HCT116 (cell line): ENCODE measurements at regions not wholly inside any gene's neighbourhood (a gene's known extent, or its start where the extent isn't known, plus 50 kb on each side); places are given as distances from the start of the nearest gene placed in this dataset.

Experiments used
- ATAC-seq: fragments of 200-7000 bp; cut with Tn5 transposase; 2 replicates; pipeline ENCODE4 v1.9.1; 2020; ENCODE audit warnings: mild to moderate bottlenecking, moderate library complexity
- BruUV-seq: library from RNA; stranded (reverse); fragments of 400-500 nt; replicated peaks from 2 replicates; lab custom pipeline; 2021; lab: Mats Ljungman, UMichigan
- CTCF ChIA-PET: fragments of 300-600 bp; sonication (Branson Sonifier 250); formaldehyde crosslinking; loops from one replicate; lab custom pipeline; 2021; ENCODE audit warnings: antibody characterized with exemption; lab: Charles Lee
- POLR2A ChIA-PET: fragments of 300-600, 350-600 bp; sonication (Branson Sonifier 250); formaldehyde crosslinking; loops from one replicate; lab custom pipeline; 2021; ENCODE audit warnings: antibody characterized with exemption; lab: Charles Lee
- RAD21 ChIA-PET, 2 experiments: fragments of 300-600 bp; sonication (Branson Sonifier 250); formaldehyde crosslinking; loops; one replicate each; lab custom pipeline; 2023; ENCODE audit warnings: low total read pairs in 2 of 2; ENCODE audit not compliant: uncharacterized antibody in 2 of 2, unreplicated experiment in 2 of 2, low non-redundant PET in 1 of 2; lab: Charles Lee
- DNase-seq: peaks from one replicate; pipeline ENCODE4 v3.0.0-alpha.2; 2010; ENCODE audit warnings: low read depth, low spot score
- H2AFZ ChIP-seq: fragments of 200-600 bp; shearing (Covaris generic), sonication (generic); 2 replicates; pipeline ENCODE4 v1.6.1; 2017; ENCODE audit warnings: low read depth, mixed run types, mixed read lengths, antibody characterized with exemption, low read length; ENCODE audit not compliant: poor library complexity, severe bottlenecking
- H3K27ac ChIP-seq: 2 replicates; pipeline ENCODE4 v1.5.1; 2012; ENCODE audit warnings: low read depth, low read length
- H3K27me3 ChIP-seq: fragments of 200-600 bp; sonication (generic); 2 replicates; pipeline ENCODE4 v1.6.1; 2016; ENCODE audit warnings: mixed run types, low read length, mixed read lengths; ENCODE audit not compliant: insufficient read depth
- H3K36me3 ChIP-seq, 2 experiments: fragments of 200-500 bp in 1 of 2; fragments of 200-600 bp in 1 of 2; sonication (Bioruptor generic) in 1 of 2; sonication (generic) in 1 of 2; 2 replicates each; pipeline versions ENCODE4 v1.5.1 to v1.6.1; 2014 to 2016; ENCODE audit warnings: low read length in 2 of 2, inconsistent platforms in 1 of 2, mixed read lengths in 1 of 2, mixed run types in 1 of 2; ENCODE audit not compliant: insufficient read depth in 2 of 2, control insufficient read depth in 1 of 2
- H3K4me1 ChIP-seq, 2 experiments: fragments of 200-600 bp in 1 of 2; sonication (generic) in 1 of 2; 2 replicates each; pipeline versions ENCODE4 v1.5.1 to v1.6.1; 2012 to 2017; ENCODE audit warnings: low read length in 2 of 2, inconsistent platforms in 1 of 2, mild to moderate bottlenecking in 1 of 2, mixed read lengths in 1 of 2, mixed run types in 1 of 2, moderate library complexity in 1 of 2; ENCODE audit not compliant: insufficient read depth in 2 of 2, control insufficient read depth in 1 of 2
- H3K4me2 ChIP-seq: fragments of 200-600 bp; sonication (generic); 2 replicates; pipeline ENCODE4 v1.6.1; 2017; ENCODE audit warnings: mixed run types, low read length, mixed read lengths
- H3K4me3 ChIP-seq, 2 experiments: fragments of 200-600 bp in 1 of 2; sonication (generic) in 1 of 2; replicated peaks in 1 of 2; 2 replicates each; pipeline ENCODE4 v1.5.1; 2011 to 2016; ENCODE audit warnings: low read length in 2 of 2, control low read depth in 1 of 2, low read depth in 1 of 2, mild to moderate bottlenecking in 1 of 2, mixed read lengths in 1 of 2, mixed run types in 1 of 2
- H3K79me2 ChIP-seq: fragments of 200-600 bp; sonication (generic); 2 replicates; pipeline ENCODE4 v1.6.1; 2017; ENCODE audit warnings: mild to moderate bottlenecking, mixed run types, low read length, moderate library complexity, mixed read lengths; ENCODE audit not compliant: insufficient read depth
- H3K9ac ChIP-seq: fragments of 200-600 bp; sonication (generic); 2 replicates; pipeline ENCODE4 v1.6.1; 2016; ENCODE audit warnings: low read length, mixed read lengths
- H3K9me2 ChIP-seq: fragments of 200-600 bp; sonication (generic), shearing (Covaris generic); 2 replicates; pipeline ENCODE4 v1.6.1; 2017; ENCODE audit warnings: mixed run types, mild to moderate bottlenecking, moderate library complexity; ENCODE audit not compliant: insufficient read depth
- H3K9me3 ChIP-seq, 2 experiments: fragments of 200-500 bp in 1 of 2; fragments of 200-600 bp in 1 of 2; sonication (Bioruptor generic) in 1 of 2; sonication (generic) in 1 of 2; 2 replicates each; pipeline ENCODE4 v1.6.1; 2014 to 2017; ENCODE audit warnings: low read length in 2 of 2, mixed read lengths in 2 of 2, inconsistent platforms in 1 of 2, low read depth in 1 of 2, mild to moderate bottlenecking in 1 of 2, mixed run types in 1 of 2, moderate library complexity in 1 of 2; ENCODE audit not compliant: control insufficient read depth in 1 of 2, insufficient read depth in 1 of 2
- H4K20me1 ChIP-seq: fragments of 200-600 bp; sonication (generic), shearing (Covaris generic); 2 replicates; pipeline ENCODE4 v1.6.1; 2017; ENCODE audit warnings: mixed run types, mild to moderate bottlenecking, moderate library complexity; ENCODE audit not compliant: insufficient read depth
- EZH2 ChIP-seq: fragments of 200-600 bp; sonication (generic); IDR thresholded peaks from 2 replicates; pipeline ENCODE4 v1.6.1; 2017; ENCODE audit warnings: antibody characterized with exemption, mixed run types
- JUND ChIP-seq: IDR thresholded peaks from 2 replicates; pipeline ENCODE4 v1.6.1; 2012
- RAD21 ChIP-seq: IDR thresholded peaks from 2 replicates; pipeline ENCODE4 v1.6.1; 2012; ENCODE audit warnings: low read depth, mild to moderate bottlenecking
- SP1 ChIP-seq: IDR thresholded peaks from 2 replicates; pipeline ENCODE4 v1.6.1; 2012; ENCODE audit warnings: low read depth
- SRF ChIP-seq: IDR thresholded peaks from 2 replicates; pipeline ENCODE4 v1.6.1; 2012; ENCODE audit warnings: low read depth
- intact Hi-C: fragments of 100-400 bp; cut with micrococcal nuclease; formaldehyde crosslinking; loops from 2 replicates; pipeline ENCODE4 v1.10.0; 2022
- TF ChIP-seq, protein P1 (sequence below), 3 experiments: fragments of 200-600 bp in 1 of 3; sonication (generic) in 1 of 3; IDR thresholded peaks in 2 of 3; conservative IDR thresholded peaks in 1 of 3; 2 replicates each; pipeline ENCODE4 v1.5.1; 2012 to 2017; ENCODE audit warnings: low read depth in 2 of 3, low read length in 2 of 3, antibody characterized with exemption in 1 of 3, borderline replicate concordance in 1 of 3, control low read depth in 1 of 3, mild to moderate bottlenecking in 1 of 3, mixed read lengths in 1 of 3, mixed run types in 1 of 3, moderate library complexity in 1 of 3; ENCODE audit not compliant: insufficient read depth in 1 of 3
- TF ChIP-seq, protein P2 (sequence below): IDR thresholded peaks from 2 replicates; pipeline ENCODE4 v1.6.1; 2012; ENCODE audit warnings: low read depth

GRCh38 chr13:81314461-81314860 is 973.5 kb upstream of the SPRY2 start:
- ATAC-seq (no peak), DNase-seq (no peak)
- Histone ChIP-seq H2AFZ (no peak overlapping the region), H3K27me3 (no peaks in the 10 kb centered on the region), H3K79me2 (no peaks in the 10 kb centered on the region), H3K4me2 (no peak overlapping the region), H3K4me3 (no peak overlapping the region), H3K9me2 (no peaks in the 10 kb centered on the region), H3K4me1 (no peaks in the 10 kb centered on the region), H3K36me3 (no peaks in the 10 kb centered on the region), H3K27ac (no peak overlapping the region), H4K20me1 (no peaks in the 10 kb centered on the region), H3K9me3 (no peaks in the 10 kb centered on the region; a peak in 2 of 4 replicates), H3K9ac (no peak overlapping the region)
- ChIA-PET POLR2A (no interaction called here), RAD21 (no interaction called here), CTCF (no interaction called here)
- no TSS peak for BruUV-seq
- TF ChIP-seq JUND (no peak), RAD21 (no peak), SP1 (no peak), EZH2 (no peak), SRF (no peak)
- TF ChIP-seq, protein P1, sequence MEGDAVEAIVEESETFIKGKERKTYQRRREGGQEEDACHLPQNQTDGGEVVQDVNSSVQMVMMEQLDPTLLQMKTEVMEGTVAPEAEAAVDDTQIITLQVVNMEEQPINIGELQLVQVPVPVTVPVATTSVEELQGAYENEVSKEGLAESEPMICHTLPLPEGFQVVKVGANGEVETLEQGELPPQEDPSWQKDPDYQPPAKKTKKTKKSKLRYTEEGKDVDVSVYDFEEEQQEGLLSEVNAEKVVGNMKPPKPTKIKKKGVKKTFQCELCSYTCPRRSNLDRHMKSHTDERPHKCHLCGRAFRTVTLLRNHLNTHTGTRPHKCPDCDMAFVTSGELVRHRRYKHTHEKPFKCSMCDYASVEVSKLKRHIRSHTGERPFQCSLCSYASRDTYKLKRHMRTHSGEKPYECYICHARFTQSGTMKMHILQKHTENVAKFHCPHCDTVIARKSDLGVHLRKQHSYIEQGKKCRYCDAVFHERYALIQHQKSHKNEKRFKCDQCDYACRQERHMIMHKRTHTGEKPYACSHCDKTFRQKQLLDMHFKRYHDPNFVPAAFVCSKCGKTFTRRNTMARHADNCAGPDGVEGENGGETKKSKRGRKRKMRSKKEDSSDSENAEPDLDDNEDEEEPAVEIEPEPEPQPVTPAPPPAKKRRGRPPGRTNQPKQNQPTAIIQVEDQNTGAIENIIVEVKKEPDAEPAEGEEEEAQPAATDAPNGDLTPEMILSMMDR (IDR thresholded peaks at IDR 0.05 in 2 of 3, conservative IDR thresholded peaks at IDR 0.05 in 1 of 3; ENCODE audit: borderline replicate concordance in 1 of 3, insufficient read depth in 1 of 3, low read depth in 2 of 3, low read length in 2 of 3): no peak
- TF ChIP-seq, protein P2, sequence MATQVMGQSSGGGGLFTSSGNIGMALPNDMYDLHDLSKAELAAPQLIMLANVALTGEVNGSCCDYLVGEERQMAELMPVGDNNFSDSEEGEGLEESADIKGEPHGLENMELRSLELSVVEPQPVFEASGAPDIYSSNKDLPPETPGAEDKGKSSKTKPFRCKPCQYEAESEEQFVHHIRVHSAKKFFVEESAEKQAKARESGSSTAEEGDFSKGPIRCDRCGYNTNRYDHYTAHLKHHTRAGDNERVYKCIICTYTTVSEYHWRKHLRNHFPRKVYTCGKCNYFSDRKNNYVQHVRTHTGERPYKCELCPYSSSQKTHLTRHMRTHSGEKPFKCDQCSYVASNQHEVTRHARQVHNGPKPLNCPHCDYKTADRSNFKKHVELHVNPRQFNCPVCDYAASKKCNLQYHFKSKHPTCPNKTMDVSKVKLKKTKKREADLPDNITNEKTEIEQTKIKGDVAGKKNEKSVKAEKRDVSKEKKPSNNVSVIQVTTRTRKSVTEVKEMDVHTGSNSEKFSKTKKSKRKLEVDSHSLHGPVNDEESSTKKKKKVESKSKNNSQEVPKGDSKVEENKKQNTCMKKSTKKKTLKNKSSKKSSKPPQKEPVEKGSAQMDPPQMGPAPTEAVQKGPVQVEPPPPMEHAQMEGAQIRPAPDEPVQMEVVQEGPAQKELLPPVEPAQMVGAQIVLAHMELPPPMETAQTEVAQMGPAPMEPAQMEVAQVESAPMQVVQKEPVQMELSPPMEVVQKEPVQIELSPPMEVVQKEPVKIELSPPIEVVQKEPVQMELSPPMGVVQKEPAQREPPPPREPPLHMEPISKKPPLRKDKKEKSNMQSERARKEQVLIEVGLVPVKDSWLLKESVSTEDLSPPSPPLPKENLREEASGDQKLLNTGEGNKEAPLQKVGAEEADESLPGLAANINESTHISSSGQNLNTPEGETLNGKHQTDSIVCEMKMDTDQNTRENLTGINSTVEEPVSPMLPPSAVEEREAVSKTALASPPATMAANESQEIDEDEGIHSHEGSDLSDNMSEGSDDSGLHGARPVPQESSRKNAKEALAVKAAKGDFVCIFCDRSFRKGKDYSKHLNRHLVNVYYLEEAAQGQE: no peak
- intact Hi-C loops: no loop called here
